HG03039 (cell line): ENCODE measurements at regions not wholly inside any gene's neighbourhood (a gene's known extent, or its start where the extent isn't known, plus 50 kb on each side); places are given as distances from the start of the nearest gene placed in this dataset.

ENCODE experiments used
- ATAC-seq: cut with Tn5 transposase; IDR thresholded peaks from one replicate; pipeline ENCODE4 v1.9.1; 2021; ENCODE audit warnings: mild to moderate bottlenecking, moderate library complexity; ENCODE audit not compliant: unreplicated experiment

GRCh38 chr4:19728773-19729172, 522.9 kb upstream of the SLIT2 start:
- no peak for ATAC-seq

- no peak for ATAC-seq
These were observed 524.6 kb upstream of the SLIT2 start for GRCh38 chr4:19727141-19727540.

GRCh38 chr4:19725130-19725529, 526.6 kb upstream of the SLIT2 start:
- no peak for ATAC-seq

GRCh38 chr4:19722404-19722803, 529.3 kb upstream of the SLIT2 start:
- ATAC-seq = no peak

GRCh38 chr4:19721587-19721986, 530.1 kb upstream of the SLIT2 start:
- no peak for ATAC-seq

GRCh38 chr4:19720610-19721009, 531.1 kb upstream of the SLIT2 start:
- ATAC-seq = no peak

GRCh38 chr4:19720190-19720589, 531.5 kb upstream of the SLIT2 start:
- no peak for ATAC-seq

DNA sequence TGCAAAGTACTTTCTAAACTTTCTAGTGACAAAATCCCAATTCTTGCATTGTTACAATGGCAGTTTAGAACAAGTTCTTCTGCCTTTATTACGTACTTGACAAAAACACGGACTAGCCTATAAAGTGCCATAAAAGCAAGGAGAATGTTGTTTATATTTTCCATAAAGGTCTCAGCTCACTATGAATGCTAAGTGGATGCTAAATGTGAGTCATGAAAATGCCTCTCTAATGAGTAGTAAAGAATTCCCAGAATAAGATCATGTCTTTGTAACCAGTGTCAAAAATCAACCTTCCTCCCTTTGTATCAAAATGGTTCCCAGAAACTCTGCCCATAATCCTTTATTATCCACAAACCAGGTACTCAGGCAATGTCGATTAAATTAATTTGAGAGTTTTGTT, 539.8 kb upstream of the SLIT2 start:
- no peak for ATAC-seq

DNA sequence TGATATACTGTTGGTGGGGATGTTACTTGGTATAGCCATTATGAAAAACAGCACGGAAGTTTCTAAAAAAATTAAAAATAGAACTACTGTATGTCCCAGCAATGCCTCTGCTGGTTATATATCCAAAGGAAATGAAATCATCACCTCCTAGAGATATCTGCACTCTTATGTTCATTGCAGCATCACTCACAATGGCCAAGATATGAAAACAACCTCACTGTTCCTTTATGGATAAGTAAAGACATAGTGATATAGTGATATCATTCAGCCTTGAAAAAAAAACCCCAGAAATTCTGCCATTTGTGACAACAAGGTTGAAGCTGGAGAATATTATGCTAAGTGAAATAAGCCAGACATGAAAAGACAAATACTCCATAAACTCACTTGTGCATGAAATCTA, 543.8 kb upstream of the SLIT2 start:
- no peak for ATAC-seq

GRCh38 chr4:19703391-19703790, 548.3 kb upstream of the SLIT2 start:
- no peak for ATAC-seq

DNA sequence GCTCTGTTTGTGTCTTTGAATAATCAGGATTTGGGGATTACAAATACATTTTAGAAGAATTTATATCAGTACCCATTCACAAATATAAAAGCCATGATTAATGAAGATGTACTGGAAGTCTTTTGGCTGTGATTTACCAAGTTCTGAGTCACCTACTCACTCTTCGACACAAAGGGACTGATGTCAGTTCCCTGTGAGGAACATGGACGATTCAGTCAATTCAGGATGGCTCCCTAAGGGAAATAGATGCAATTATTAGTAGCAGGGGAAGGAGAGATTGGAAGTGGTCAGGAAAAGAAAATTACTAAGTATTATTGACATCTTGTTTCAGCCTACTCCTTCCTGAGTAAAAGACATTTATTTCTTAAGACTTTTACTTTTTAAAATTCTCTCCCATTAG, 550.7 kb upstream of the SLIT2 start:
- ATAC-seq = no peak

GRCh38 chr4:19698961-19699360, 552.7 kb upstream of the SLIT2 start:
- ATAC-seq = no peak

DNA sequence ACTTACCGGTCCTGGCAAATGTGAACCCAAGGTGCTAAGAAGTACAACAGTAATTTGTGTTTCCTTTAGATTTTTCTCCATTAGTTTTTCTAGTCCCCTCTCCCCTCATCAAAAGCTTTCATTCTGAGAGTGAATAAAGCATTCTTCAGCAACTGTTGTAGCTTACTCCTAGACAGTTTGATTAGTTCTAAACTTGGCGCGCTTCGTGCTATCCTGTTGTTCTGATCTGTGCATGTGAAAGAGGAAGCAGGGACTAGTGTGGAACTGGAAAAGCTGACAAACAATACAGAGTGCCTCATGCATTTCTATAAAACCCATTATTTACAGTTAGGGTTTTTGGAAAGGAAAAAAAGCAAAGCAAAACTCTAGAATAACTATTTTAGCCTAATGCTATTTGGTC, 556.9 kb upstream of the SLIT2 start:
- no peak for ATAC-seq

DNA sequence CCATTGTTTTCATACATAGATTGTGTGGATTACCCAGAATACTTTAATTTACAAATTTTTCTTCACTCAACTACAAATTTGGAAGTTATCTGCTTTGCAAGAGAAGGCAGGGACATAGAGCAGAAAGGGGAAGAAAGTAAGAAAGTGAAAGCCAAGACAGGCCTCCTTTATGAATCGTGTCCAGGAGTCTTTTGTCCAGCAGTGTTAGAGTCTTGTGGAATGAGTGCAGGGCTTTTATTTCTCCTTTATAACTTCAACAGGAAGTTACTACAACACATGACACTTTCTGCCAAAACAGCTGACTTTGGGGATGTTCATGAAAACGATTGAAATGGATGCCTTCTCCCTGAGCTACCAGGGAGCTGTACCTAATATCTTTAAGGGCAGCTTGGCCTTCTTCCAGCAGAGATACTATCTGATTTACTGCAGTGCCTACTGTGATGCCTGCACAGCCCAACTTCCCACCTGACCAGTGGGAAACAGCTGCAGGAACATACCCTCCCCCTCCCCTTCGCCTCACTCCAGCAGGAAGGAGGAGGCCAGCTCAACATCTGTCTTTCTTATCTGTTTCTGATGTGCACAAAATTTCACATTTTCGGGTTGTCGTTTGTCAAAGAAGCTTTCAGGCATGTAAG, 557.7 kb upstream of the SLIT2 start:
- no peak for ATAC-seq

DNA sequence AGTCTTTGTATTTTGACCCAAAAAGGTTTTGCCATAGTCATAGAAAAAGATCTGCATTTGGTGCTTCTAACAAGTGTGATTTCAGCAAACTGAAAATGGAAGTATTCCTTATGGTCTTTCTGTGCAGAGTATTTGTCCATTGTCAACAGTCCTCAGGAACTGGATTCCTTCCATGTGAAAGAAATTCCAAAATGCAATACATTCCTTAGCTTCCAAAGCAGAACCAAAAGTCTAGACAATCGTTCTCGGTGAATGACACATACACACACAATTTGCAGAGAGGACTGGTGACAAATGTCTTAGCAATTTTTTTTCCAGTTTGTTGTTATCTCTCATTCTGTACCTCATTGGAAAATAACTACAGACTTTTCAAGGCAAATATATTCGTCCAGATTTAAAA, 562.2 kb upstream of the SLIT2 start:
- no peak for ATAC-seq

- no peak for ATAC-seq
These were observed 565.2 kb upstream of the SLIT2 start for GRCh38 chr4:19686456-19686855.

DNA sequence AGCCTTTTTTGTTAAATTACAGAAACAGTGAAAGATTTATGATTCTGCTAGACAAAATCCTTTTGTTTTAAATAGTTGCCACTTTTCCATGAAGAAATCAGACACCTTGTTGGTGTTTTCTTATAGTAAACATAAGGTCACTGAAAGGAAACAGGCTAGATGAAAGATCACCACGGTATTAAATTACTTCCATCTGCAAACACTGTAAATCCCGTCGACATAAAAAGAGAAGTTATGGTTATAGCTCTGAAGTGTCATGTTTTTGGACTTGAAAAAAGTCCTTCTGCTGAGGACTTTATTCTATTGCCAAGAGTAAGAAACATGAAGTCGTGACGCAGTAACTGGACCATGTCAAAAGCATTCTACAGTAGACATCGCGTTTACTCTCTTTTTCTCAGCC, 567.6 kb upstream of the SLIT2 start:
- no peak for ATAC-seq

DNA sequence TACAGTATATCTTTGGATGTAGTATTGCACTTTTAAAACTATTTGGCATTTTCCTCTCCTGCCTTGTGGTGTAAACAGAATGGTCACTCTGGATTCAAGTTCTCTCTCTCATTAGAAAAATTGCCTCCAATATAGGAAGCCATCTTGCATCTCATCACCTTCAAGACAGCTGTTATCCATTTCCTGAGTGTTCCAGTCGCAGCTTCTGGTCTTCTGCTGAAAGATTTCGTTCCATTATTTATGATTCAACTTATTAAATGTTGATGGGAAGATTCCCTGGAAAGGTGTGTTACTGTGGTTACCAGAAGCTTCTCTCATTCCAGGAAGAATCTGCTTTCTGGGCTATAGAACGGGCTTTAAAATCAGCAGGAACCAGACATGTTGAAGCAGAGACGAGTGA, 568.3 kb upstream of the SLIT2 start:
- ATAC-seq = no peak

DNA sequence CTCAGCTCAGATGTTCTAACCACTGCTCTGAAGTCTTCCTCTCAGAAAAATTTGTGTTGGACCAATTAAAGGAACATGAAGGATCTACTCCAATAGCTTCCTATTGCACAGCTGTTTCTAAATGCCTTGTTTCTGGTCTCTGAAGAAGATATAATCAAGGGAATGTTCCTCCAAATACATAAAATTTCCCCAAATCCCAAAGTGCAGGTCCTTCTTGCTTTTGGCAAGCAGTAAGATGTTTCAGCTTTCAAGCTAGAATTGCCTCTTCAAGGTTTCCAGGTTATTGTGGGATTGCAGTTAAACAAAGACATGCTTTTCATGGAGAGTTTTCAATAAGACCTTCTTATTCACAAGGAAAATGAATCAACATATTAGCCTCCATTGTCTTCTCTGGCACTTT, 574.5 kb upstream of the SLIT2 start:
- ATAC-seq = no peak

GRCh38 chr4:19675172-19675811, 576.4 kb upstream of the SLIT2 start:
- ATAC-seq = no peak

DNA sequence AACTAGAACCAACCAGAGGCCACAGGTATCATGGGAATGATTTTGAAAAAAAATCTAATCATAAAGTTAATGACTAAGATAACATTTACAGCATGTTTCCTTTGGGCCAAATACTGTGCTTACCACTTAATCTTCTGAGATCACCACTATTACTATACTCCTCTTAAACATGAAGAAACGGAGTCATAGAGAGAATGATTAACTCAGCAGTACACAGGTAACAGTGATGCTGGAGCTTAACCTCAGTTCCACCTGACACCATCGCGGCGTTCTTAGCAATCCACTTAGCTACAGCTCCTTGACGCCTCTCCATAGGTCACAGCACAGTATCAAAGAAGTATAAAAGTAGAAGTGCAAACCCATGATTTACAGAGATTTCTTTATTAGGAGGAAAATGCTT, 592.6 kb upstream of the SLIT2 start:
- ATAC-seq = no peak

DNA sequence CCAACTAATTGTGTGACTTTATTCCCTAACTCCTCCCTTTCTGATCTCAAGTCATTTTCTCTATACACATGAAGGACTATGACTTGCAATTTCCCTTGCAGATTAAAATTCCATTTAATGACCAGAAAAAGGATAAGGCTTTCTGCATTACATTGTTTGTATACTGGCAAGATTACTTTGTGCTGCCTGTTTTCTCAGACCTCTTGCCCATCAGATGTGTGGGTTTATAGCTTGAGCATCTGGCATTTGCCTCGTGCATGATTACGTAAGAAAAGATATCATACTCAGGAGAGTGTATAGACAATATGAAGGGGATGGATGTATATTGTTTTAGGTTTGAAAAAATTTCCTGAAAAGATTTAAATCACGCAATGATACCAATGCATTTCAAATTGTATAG, 593.8 kb upstream of the SLIT2 start:
- no peak for ATAC-seq

DNA sequence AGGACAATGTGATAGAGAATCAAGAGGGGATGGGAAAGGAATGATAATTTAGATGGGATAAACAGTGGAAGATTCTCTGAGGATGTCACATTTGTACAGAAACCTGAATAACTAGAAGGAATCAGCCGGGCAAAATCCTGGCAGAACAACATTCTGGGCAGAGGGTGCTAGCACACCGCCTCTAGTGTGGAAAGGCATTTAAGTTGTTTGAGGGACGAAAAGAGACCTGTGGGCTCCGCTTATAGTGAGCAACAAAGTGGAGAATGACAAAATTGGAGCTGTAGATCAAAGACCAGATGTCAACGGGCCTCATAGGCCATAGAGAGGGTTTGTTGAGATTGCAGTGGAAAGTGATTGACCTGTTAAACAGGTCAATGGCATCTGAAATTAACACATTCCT, 596.0 kb upstream of the SLIT2 start:
- ATAC-seq = no peak
